Kidney (tissue), 13 donors: ENCODE measurements at regions not wholly inside any gene's neighbourhood (a gene's known extent, or its start where the extent isn't known, plus 50 kb on each side); places are given as distances from the start of the nearest gene placed in this dataset.

Experiments
- DNase-seq, 5 donors: peaks; one replicate each; pipeline ENCODE4 v3.0.0-alpha.2; 2013 to 2020
- FAIRE-seq: peaks from 2 replicates; lab custom pipeline; 2012; peaks lifted over from hg19 to GRCh38; lab: Jason Lieb, UNC
- H3K27ac ChIP-seq, 2 donors: one replicate each; pipeline ENCODE4 v1.7.0; 2013; ENCODE audit warnings: low read depth in 2 of 2, low read length in 2 of 2, inconsistent platforms in 1 of 2
- H3K27me3 ChIP-seq: one replicate; pipeline ENCODE4 v1.7.1; 2013; ENCODE audit warnings: low read length, inconsistent platforms; ENCODE audit not compliant: control insufficient read depth, insufficient read depth
- H3K36me3 ChIP-seq, 3 donors: one replicate each; pipeline versions ENCODE4 v1.7.0 to v1.7.1; 2013; ENCODE audit warnings: low read length in 3 of 3, control low read depth in 1 of 3, inconsistent platforms in 1 of 3; ENCODE audit not compliant: insufficient read depth in 3 of 3, control insufficient read depth in 2 of 3
- H3K4me1 ChIP-seq, 3 donors: one replicate each; pipeline versions ENCODE4 v1.7.0 to v1.7.1; 2013; ENCODE audit warnings: low read length in 3 of 3, inconsistent platforms in 1 of 3, low read depth in 1 of 3; ENCODE audit not compliant: control insufficient read depth in 2 of 3, insufficient read depth in 2 of 3
- H3K4me3 ChIP-seq, 3 donors: one replicate each; pipeline versions ENCODE4 v1.7.0 to v1.8.1; 2013; ENCODE audit warnings: low read length in 3 of 3, control low read depth in 1 of 3, inconsistent platforms in 1 of 3
- H3K9ac ChIP-seq, 3 donors: one replicate each; pipeline versions ENCODE4 v1.7.0 to v1.7.1; 2013; ENCODE audit warnings: low read length in 3 of 3, control low read depth in 1 of 3, inconsistent platforms in 1 of 3
- H3K9me3 ChIP-seq, 3 donors: one replicate each; pipeline versions ENCODE4 v1.7.0 to v1.7.1; 2013; ENCODE audit warnings: low read length in 3 of 3, control low read depth in 1 of 3, inconsistent platforms in 1 of 3; ENCODE audit not compliant: control insufficient read depth in 2 of 3, insufficient read depth in 1 of 3
- intact Hi-C: fragments of 100-400 bp; cut with DNase I; formaldehyde crosslinking; loops from one replicate; pipeline ENCODE4 v1.11.1; 2022
- TF ChIP-seq, protein P1 (sequence below): IDR thresholded peaks from 3 replicates; pipeline ENCODE4 v1.5.1; 2012; ENCODE audit warnings: mild to moderate bottlenecking, moderate library complexity, borderline replicate concordance; ENCODE audit not compliant: insufficient read depth; ENCODE audit errors: extremely low read depth
- donor health status: control.
- donor health status: control.
- donor health status: control.
- donor health status: control.
- donor health status: control.
- donor health status: DM: yes; HTN: yes; CAD: no.
- donor health status: Normal renal cell carcinoma (clear cell type).

DNA sequence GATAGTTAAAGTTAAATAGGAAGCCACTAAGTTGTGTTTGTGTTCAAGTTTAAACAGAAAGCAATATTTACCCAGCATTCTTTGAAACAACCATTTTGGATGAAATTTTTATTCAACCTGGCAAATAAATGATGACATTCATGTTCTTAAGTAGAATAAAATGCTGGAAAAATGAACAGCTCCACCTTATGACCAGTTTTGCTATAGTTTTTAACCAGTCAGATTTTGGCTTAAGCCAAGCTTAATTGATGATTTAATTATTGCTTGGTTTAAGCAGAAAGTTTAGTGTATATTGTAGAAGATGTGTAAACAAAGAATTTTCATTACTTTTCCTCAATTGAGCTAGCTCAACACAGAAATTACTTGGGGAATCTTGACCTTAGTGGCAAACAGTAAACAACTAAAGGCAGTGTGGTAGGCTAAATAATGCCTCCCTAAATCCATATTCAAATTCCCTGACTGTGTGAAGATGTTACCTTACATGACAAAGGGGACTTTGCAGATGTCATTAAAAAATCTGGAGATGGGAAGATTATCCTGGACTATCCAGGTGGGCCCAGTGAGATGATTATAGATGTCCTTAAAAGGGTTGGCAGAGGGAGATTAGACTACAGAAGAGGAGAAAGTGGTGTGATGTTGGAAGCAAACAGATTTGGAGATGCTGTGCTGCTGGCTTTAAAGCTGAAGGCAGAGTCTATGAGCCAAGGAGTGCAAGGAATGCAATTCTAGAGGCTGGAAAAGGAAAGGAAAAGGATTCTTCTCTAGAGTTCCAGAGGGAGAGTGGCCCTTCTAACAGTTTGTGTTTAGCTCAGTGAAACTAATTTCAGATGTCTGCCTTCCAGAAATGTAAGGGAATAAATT is 448.6 kb upstream of the GOLIM4 start:
- DNase-seq (no peak), FAIRE-seq (no peak)
- no peaks in the 10 kb centered on the region for H3K36me3 ChIP-seq
- no peak overlapping the region for H3K9ac ChIP-seq
- H3K4me1 ChIP-seq: no peaks in the 10 kb centered on the region
- H3K4me3 ChIP-seq: no peak overlapping the region
- no peaks in the 10 kb centered on the region for H3K9me3 ChIP-seq
- no peaks in the 10 kb centered on the region for H3K27me3 ChIP-seq
- intact Hi-C loops: no loop called here
- TF ChIP-seq, protein P1, sequence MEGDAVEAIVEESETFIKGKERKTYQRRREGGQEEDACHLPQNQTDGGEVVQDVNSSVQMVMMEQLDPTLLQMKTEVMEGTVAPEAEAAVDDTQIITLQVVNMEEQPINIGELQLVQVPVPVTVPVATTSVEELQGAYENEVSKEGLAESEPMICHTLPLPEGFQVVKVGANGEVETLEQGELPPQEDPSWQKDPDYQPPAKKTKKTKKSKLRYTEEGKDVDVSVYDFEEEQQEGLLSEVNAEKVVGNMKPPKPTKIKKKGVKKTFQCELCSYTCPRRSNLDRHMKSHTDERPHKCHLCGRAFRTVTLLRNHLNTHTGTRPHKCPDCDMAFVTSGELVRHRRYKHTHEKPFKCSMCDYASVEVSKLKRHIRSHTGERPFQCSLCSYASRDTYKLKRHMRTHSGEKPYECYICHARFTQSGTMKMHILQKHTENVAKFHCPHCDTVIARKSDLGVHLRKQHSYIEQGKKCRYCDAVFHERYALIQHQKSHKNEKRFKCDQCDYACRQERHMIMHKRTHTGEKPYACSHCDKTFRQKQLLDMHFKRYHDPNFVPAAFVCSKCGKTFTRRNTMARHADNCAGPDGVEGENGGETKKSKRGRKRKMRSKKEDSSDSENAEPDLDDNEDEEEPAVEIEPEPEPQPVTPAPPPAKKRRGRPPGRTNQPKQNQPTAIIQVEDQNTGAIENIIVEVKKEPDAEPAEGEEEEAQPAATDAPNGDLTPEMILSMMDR: no peak
- no peak overlapping the region for H3K27ac ChIP-seq

DNA sequence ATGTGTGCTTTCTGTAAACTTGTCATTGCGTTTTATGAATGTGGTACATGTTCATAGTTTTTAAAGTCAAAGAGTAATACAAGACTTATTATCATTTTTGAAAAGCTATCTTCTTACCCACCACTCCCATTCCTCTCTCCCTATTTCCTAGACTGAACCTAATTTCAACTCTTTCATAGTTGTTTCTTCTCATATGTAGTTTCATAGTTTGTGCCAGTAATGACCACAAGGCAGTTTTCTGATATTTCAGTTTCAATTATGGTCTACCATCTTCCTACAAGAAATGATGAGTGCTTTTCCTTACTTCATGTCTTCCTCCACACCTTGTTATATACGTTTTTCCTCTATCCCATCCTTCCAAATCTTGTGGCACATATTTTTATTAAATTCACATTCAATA is 445.0 kb upstream of the GOLIM4 start:
- TF ChIP-seq, protein P1: no peak
- intact Hi-C loops: no loop called here
- H3K9me3 ChIP-seq: no peaks in the 10 kb centered on the region
- no peak overlapping the region for H3K4me3 ChIP-seq
- no peak overlapping the region for H3K27ac ChIP-seq
- H3K4me1 ChIP-seq: no peaks in the 10 kb centered on the region
- no peaks in the 10 kb centered on the region for H3K36me3 ChIP-seq
- FAIRE-seq: no peak
- no peak overlapping the region for H3K9ac ChIP-seq
- DNase-seq: no peak
- H3K27me3 ChIP-seq: no peaks in the 10 kb centered on the region

DNA sequence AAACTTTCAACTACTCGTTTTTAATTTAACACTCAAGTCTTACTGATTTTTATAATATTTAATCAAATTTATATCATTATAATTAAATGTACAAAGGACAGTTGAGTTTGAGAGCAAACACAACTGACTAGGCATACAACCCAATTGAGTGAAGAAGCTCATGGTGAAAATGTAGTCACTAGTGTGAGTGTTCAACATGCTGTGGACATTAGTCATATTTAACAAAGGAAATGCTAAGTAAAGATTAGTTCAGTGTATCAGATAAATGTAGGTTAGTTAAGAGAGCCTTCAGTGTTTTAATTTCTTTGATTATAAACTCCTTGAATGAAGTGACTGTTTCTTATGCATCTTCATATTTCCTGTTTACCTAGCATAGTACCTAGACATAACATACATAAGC is 444.2 kb upstream of the GOLIM4 start:
- Histone ChIP-seq H3K4me3 (no peak overlapping the region), H3K9me3 (no peaks in the 10 kb centered on the region), H3K9ac (no peak overlapping the region), H3K36me3 (no peaks in the 10 kb centered on the region), H3K27ac (no peak overlapping the region), H3K4me1 (no peaks in the 10 kb centered on the region), H3K27me3 (no peaks in the 10 kb centered on the region)
- intact Hi-C loops: no loop called here
- FAIRE-seq: no peak
- TF ChIP-seq, protein P1: no peak
- no peak for DNase-seq
